LHCN-M2 (cell line): ENCODE measurements at regions not wholly inside any gene's neighbourhood (a gene's known extent, or its start where the extent isn't known, plus 50 kb on each side); places are given as distances from the start of the nearest gene placed in this dataset.
A peak's percentile ranks its signal among the peaks of the same experiment; 100 is the strongest.

Experiments
- DNase-seq: peaks from one replicate; pipeline ENCODE4 v3.0.0-alpha.2; 2012; ENCODE audit warnings: low read depth

DNA sequence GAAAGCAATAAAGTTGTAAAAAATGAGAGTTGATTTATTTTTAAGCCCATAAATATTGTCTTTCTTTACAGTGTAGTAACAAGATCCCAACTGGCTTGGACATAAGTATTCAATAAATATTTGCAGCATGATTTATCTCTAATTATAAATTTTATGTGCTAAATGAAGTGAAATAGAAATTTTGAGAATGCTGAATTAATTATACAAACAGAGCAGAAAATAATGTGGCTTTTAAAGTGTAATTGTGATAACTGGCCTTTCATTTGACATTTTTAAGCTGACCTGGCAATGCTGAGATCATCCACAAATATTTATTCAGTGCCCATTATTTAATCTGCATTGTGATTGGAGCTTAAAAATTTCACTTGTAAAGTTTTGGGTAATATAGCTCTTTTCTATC, 201.6 kb upstream of the NAV3 start:
- DNase-seq = no peak

DNA sequence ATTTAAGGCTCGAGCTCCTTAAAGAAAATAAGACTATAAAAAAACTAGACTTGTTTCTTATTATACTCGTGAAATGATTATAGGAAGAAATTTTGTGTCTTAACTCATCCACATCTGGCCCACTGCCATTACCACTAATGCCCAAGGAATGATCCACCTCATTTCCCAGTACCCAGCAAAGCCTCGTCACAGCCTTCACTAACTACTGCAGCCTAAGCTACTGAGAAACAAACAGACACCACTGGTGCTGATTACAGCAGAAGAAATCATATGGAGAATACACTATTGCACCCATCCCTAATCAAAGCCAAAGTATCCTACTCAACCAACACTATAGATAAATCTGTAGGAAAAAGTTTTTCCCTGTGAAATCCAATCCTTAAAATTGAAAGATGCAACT, 205.3 kb upstream of the NAV3 start:
- DNase-seq = peak; percentile 93

DNA sequence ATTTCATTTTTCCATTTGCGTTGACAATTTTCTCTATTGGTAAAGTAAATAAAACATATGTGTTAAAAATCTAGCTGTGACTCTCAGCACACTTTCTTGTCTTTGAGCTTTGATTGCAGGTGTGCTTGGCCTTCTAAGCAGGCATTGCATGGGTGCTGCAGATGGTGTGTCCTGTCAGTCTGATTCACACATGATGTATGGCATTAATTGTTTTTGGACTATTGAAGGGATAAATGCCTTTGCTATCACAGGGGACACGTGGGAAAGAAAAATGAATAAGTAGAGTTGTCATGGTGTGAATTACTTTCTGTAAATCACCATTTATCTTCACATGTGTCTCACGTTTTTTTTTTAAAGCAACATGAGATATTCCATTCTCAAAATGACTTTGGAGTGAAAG, 211.3 kb upstream of the NAV3 start:
- DNase-seq = no peak

DNA sequence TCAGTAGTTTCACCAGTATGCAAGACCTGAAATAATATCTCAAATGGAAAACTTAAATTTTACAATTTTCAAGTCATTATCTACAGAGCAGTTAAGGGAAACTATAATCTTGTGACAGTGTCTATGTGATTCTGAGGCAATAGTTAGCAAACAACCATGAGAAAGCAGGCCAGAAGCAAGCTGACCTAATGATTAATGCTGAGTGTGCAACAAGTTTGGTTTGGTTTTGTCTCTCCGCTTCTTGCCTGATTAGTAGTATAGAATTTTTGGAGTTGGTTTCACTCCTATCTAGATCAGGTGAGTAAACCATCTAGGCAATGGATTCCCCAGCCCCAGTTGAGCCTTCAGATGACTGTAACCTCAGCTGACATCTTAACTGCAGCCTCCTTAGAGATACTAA, 212.9 kb upstream of the NAV3 start:
- DNase-seq = no peak

DNA sequence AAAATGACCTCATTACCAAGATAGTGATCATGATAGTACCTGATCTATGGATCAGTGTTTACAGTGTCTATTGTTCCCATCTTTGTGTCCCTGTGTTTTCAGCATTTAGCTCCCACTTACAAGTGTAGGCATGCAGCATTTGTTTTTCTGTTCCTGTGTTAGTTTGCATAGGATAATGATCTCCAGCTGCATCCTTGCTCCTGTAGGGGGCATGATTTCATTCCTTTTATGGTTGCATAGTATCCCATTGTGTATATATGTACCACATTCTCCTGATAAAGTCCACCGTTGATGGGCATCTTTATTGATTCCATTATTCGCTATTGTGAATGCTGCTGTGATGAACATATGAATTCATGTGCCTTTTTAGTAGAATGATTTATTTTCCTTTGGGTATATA, 215.4 kb upstream of the NAV3 start:
- DNase-seq = peak; percentile 29

DNA sequence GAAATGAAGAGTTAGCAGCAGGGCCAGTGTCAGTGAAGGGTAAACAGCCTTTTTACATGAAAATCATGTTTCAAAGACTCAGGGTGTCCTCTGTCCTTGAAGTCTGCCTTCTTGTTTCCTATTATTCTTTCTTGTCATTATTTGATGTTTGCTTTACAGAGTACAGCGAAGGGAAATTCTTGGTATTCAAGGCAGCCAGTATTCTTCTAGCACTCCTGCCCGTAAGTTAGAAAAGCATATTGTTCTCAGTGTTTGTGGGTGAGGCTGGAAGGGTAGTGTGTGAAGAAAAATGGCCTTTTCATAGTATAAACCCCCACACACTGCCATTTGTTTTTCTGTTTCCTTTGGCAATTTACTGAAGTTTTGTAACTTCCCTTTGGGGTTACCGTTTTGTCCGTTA, 217.3 kb upstream of the NAV3 start:
- DNase-seq = no peak

DNA sequence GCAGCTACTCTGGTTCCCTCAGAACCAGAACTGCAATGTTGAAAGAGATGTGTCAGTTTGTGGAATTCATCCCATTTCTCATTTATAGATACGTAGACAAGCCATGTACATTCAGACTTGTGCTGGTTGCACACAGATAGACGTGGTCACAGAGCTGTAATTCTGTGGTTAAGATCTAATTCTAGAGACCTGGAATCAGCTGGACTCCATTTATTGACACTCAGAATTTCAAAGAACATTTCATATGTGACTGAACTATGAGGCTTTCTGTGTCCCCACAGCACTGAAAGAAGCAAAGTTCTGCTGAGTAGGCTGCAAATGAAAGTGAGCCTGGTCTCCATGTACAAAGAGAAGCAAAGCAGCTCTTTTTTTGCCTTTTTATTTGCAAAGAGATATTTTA, 220.2 kb upstream of the NAV3 start:
- DNase-seq = no peak

DNA sequence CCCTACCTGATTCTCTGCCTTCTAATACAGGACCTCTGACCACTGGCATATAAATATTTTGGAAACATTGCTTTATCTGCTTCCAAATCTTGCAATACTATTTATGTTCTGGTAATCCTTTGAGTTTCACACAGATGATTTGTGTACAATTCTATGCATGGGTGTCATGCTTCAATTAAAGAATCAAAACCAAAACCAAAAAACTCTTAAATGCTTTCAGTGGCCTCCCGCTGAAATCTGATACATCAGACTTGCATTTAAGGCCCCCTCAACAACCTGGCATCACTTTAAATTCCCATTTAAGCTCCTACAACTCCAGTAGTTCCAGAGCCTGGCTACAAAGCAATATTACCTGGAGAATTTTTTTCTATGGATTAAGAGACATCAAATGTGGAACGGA, 221.7 kb upstream of the NAV3 start:
- DNase-seq = no peak

DNA sequence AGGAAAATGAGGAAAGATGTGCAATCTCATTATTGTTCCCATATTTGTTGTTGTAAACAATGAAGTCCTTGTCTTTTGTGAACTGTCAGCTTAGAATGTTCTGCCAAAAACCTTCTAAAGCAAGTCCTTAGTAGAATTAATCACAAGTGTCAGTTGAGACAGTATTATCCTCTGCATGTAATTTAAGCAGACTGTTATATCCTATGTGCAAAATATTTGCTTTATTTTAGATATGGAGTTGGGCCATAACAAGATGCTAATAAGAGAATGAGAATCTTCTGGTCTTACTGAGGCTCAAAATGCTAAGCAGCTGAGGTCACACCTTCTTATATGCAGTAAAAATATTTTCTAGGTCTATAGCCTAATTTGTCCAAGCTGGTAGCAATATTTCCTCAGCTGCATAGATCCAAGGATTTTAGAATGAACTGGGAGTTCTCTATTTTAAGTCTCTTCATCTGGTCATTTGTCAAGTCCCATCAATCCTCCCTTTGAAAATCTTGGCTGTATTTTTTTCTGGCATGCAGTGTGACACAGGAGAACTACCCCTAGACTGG, 222.3 kb upstream of the NAV3 start:
- DNase-seq = no peak

DNA sequence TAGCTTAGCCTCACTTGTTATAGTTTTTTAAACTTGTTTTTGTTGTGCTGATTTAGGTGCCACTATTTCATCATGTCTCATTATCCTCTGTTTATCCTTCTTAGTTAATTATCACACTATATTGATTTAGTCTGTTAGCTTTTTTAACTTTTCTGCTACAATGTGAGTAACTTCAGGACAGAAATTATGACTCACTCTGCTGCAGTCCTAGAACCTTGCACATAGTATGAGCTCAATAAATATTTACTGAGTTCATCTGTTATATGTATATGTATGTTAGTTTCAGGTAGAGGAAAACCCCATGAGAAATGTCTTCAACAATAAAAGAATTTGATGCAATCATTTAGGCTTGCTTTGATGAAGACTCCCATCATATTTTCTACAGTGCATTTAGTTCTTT, 224.3 kb upstream of the NAV3 start:
- DNase-seq = no peak

DNA sequence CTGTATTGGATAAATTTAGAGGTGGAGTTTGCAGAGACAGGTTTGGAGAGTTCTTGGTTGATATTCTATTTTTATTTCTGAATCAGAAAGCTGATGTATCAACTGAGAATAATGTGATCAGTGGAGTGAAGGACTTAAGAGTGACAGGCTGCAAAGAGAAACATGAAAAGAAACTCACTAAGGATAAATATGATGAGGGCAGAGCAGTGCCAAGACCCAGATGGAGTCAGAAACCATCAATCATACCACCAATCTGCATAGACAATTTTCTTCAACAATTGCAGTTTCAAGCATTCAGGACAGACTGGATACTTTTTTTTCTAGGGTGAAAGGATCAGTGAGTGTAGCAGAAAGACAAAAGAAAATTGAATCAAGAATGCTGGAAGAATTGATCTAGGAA, 226.7 kb upstream of the NAV3 start:
- DNase-seq = no peak

DNA sequence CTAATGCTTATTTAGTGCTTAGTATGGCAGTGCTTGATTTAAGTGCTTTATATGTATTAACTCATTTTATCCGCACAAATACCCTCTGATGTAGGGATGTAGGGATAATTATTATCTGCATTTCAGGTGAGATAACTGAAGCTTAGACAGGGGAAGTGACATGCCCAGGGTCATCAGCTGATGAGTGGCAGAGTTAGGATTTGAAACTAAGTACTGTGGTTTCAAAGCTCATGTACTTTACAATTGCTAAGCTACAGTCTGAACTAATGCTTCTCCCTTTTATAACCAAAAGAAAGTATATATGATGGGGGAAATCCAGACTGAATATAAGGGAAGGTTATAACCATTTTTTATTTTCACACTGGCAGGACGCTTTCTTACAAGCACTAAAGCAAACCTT, 229.6 kb upstream of the NAV3 start:
- no peak for DNase-seq

DNA sequence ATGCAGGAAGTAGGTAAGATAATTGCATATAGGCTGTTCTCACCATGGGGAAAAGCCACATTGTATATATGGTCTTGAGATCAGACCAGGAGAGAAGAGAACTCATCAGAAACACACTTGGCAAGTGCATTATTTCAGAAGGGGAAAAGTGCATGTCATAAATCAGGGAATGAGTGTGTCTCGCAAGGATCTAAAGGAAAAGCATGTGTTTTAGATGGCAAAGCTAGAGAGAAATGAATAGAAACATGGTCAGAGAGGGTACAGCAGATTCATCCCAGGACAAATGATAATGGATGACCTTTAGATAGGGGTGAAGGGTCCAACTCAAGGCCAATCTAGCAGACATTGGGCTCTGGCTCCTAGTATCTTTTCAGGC, 230.2 kb upstream of the NAV3 start:
- DNase-seq = no peak

DNA sequence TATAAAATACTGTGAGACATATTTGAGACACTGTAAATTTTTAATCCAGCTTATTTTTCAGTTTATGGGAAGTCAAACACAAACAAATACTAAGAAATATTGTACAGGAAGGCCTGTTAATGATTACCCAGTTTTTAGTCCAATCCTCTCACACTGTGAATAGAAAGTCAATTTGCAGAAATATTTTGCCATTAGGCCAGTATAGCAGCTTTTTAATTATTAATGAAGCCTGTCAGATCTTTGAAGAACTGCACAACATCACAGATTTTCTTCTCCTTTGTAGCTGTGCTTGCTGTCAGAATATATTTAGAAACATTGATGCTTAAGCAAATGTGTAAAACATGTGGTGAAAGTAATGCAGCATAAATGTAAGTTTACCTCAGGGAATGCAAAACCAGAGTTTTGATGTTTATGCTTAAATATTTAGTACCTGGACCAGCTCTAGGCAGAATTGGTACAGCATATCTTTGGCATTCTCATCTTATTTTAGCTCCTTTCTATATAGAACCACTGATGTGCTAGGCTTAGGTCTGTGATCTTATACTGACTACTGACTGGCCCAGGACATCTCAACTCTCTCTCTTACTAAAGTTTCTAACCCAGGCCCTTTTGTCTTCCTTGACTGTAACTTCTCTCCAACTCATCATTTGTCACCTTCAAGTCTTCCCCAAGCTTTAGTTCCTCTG, 230.8 kb upstream of the NAV3 start:
- DNase-seq = no peak

DNA sequence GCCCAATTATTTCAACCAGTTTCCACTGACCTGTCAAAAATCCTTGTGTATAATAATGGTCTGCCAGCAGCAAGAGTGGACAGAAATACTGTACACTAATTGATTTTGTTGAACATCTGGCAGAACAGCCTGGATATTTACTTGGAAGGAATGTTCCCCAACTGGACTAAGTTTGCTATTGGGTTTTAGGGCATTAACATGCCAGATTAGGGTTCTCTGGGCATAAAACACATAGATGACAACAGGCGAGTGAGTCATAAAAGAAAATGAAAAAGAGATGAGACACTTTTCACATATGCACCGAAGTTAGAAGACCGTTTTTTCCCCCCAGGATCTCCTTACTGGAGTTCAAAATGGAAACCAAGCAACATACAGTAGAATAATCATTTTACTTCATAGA, 236.3 kb upstream of the NAV3 start:
- peak; percentile 18 for DNase-seq

DNA sequence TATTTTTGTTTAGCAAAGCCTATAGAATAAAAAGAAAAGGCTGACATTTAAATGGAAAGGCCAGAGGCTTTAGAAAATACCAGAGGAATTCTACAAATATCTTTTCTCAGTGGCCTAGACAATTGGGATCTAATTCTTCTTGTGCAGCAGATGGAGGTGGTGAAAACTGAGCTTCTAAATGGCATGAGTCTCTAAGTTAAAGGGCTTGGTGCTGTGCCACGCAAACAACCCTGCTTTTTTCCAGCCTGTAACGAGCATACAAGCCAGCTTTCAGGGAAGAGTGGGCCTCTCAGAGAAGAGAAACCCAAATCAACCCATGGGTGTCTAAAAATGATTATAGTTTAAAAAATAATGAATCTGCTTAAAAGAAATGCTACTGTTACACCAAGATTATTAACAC, 237.9 kb upstream of the NAV3 start:
- no peak for DNase-seq

DNA sequence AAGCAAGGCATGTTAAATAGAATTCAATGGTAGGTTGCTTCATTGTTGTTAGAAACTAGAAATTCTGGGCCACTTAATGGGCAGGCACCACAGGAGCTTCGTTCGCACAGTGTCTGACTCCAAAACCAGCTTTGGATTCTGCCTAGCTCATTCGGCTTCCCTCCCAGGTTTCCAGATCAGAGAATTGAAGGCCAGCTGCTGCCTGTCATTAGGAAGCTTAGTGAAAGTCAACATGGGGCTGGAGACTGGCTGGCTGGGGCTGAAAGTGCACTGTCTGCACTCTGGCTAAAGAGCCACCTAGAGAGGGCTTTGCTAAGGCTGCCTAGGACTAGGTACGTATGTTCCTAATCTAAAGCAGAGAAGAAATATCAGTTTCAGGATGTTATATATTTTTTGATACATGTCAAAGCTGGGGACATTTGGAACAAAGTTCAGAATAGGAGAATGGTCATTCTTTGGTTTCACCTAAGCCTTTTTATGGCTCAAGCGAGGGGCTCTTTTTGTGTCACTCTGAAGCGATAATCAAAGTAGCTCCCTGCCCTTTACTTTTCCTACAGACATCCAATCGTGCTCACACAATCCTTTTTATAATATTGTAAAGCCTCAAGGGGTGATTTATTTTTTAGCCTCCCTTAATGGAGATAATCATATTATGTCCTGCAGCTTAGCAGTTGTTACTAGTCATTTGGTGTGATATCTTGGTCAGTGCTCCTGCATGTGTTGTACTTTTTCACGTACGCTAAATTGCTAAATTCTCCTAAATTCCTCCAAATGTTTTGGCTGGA, 238.5 kb upstream of the NAV3 start:
- no peak for DNase-seq

DNA sequence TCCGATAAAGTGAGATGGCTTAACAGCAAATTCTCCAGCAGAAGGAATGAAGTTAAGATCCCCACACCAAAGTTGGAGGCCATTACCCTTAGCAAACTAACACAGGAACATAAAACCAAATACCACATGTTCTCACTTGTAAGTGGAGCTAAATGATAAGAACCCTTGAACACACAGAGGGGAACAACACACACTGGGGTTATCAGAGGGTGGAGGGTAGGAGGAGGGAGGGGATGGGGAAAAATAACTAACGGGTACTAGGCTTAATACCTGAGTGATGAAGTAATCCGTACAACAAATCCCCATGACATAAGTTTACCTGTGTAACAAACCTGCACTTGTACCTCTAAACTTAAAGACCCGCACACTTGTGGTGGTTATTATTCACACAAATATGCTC, 240.4 kb upstream of the NAV3 start:
- no peak for DNase-seq

DNA sequence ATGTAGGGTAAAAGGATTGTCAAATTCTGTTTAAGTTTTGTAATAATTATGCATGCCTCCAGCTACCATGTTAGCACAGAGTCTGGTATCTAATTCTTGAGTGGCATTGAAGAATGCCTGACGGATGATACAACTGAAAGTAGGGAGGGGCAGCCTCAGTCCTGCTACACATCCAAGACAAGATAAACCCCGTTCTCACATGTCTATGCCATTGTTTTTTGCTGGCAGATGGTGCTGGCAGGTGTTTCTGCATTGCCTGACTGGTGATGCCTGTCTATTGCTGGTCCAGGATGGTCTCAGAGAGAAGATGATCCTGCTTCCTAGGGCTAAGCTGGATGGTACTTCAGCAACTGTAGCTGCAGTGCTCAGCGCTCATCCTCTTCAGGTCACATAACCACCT, 245.8 kb upstream of the NAV3 start:
- DNase-seq = no peak

DNA sequence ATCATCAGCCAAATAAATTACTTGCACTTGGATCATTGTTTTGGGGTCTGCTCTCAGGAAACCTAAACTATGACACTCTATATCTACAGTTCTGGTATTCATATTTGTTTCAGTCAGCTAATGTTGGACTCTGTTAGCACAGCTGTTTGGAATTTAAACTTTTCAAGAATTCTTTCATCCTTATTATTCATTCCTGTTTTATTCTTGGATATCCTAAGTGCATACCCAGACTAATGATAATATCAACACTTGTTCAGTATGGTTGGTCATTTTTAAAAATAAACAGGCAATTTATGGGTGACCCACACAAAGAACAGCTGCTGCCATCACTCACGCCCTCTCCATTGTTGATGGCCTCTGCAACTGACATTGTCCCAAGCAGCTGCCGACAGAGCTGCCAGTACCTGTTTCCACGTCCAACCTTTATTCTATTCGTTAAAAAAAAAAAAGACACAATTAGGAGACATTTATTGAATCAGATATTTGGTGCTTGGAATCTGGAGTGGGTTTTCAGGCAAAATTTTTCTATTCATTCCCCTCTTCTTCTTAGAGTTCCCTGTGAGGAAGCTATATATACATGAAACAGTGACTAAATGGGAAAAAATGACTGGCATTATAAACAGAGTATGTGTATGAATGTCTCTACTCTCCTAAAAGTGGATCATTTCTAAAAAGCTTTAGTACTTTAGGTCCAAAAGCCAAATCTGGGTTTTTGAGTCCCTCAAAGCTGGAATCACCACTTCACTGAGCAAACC, 252.1 kb upstream of the NAV3 start:
- peak; percentile 95 for DNase-seq

DNA sequence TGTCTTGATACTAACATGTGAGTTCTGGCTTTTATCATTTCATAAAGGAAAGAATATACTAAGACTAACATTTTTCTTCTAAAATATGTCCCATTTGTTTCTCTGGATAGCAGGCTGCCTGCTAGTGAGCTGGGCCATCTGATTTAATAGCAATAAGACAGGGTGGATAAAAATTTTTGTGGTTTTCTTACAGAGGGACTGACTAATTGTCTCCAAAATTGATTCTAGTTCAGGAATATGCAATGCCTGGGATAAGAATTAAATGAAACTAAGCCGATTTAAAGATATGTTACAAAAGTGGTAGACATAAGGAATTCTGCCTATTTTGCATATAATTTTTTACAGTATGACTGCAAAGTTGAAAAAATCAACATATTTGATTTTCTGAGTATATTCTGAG, 252.9 kb upstream of the NAV3 start:
- peak; percentile 51 for DNase-seq

DNA sequence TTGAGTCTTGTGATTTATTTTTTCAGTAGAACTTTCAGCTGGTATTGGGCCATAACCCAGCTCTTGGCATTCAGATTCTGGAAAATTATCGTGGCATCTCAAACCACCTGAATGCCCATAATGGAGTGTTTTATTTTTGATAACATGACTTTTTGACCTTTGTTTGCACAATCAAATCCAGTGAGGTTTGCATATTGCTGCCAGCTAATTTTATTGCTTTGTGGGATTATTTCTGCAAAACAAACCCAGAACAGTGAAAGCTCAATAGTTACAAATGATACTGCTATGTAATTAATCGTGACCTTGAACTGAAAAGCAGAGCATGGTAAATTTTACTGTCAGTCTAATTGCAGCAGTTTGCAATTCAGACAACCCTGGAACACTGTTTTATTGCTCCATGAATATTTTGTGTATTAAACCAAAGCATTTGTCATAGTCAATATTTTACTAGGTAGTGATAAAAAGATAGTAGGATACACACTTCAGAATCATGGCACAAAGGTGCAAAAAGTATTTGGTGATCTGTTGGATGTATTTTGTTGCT, 255.2 kb upstream of the NAV3 start:
- peak; percentile 24 for DNase-seq
